Body of pancreas (tissue), 4 donors: ENCODE measurements at regions not wholly inside any gene's neighbourhood (a gene's known extent, or its start where the extent isn't known, plus 50 kb on each side); places are given as distances from the start of the nearest gene placed in this dataset.

Experiments used
- ATAC-seq: fragments of 150-250 bp; one replicate; pipeline ENCODE4 v1.9.1; 2016
- DNase-seq, 4 donors: peaks; one replicate each; pipeline ENCODE4 v3.0.0-alpha.2; 2019
- H3K27ac ChIP-seq, 4 donors: fragments of 200-600 bp; sonication (generic); 1 replicate in 3 of 4; 2 replicates in 1 of 4; pipeline versions ENCODE4 v1.5.1 to v1.6.1; 2016 to 2019; ENCODE audit warnings: mild to moderate bottlenecking in 1 of 4, mixed read lengths in 1 of 4, moderate library complexity in 1 of 4
- H3K27me3 ChIP-seq, 2 donors: fragments of 200-600 bp; sonication (generic); one replicate each; pipeline ENCODE4 v1.6.0; 2016; ENCODE audit warnings: mild to moderate bottlenecking in 1 of 2
- H3K36me3 ChIP-seq, 2 donors: fragments of 200-600 bp; sonication (generic); replicated peaks in 1 of 2; 2 replicates each; pipeline ENCODE4 v1.5.1; 2016; ENCODE audit warnings: low read depth in 2 of 2; ENCODE audit not compliant: insufficient read depth in 1 of 2
- H3K4me1 ChIP-seq: fragments of 200-600 bp; sonication (generic); one replicate; pipeline ENCODE4 v1.6.0; 2016
- H3K4me3 ChIP-seq, 2 donors: fragments of 200-600 bp; sonication (generic); 1 replicate in 1 of 2; 2 replicates in 1 of 2; pipeline ENCODE4 v1.5.1; 2016 to 2019
- H3K9me3 ChIP-seq, 3 donors: fragments of 200-600 bp; sonication (generic); 1 replicate in 2 of 3; 2 replicates in 1 of 3; pipeline ENCODE4 v1.5.1; 2016
- CTCF ChIP-seq, 7 experiments: fragments of 450-650 bp in 4 of 7; fragments of 200-600 bp in 3 of 7; sonication (generic) in 3 of 7; IDR thresholded peaks; one replicate each; pipeline ENCODE4 v1.5.1; 2016 to 2019; ENCODE audit warnings: antibody characterized with exemption in 7 of 7
- POLR2A ChIP-seq, 3 donors: fragments of 450-650 bp; IDR thresholded peaks; one replicate each; pipeline ENCODE4 v1.6.1; 2016; ENCODE audit warnings: antibody characterized with exemption in 3 of 3, mild to moderate bottlenecking in 2 of 3
- WGBS, 2 donors: methylation state at CpG; one replicate each; pipeline ENCODE4 v1.1.5; 2017; 5-methylcytosine and 5-hydroxymethylcytosine counted together
- intact Hi-C: fragments of 100-400 bp; cut with DNase I; formaldehyde crosslinking; loops from one replicate; pipeline ENCODE4 v1.15.1; 2023

GRCh38 chr4:11765849-11766453 is 337.3 kb upstream of the HS3ST1 start:
- no peak for ATAC-seq
- intact Hi-C loops, result no loop called here
- no peaks in the 10 kb centered on the region for H3K4me1 ChIP-seq
- 24 to 26% methylated on average over 4 of the region's 4 CpGs for WGBS, 2 donors
- no peaks in the 10 kb centered on the region for H3K27me3 ChIP-seq
- no peaks in the 10 kb centered on the region for H3K36me3 ChIP-seq
- TF ChIP-seq POLR2A (IDR thresholded peaks at IDR 0.05), result no peak
- TF ChIP-seq CTCF (IDR thresholded peaks at IDR 0.05), result peak; percentile 28 to 67 (median 49)
- no peak overlapping the region for H3K4me3 ChIP-seq
- peak in 3 of 4 donors; percentile 8 to 16 (median 16) for DNase-seq
- no peak overlapping the region for H3K27ac ChIP-seq
- H3K9me3 ChIP-seq, result no peaks in the 10 kb centered on the region

GRCh38 chr4:11748164-11748872 is 319.6 kb upstream of the HS3ST1 start:
- no peak for ATAC-seq
- TF ChIP-seq POLR2A (IDR thresholded peaks at IDR 0.05), result no peak
- no peak for TF ChIP-seq CTCF (IDR thresholded peaks at IDR 0.05)

GRCh38 chr4:11746734-11747133 is 318.0 kb upstream of the HS3ST1 start:
- H3K27me3 ChIP-seq, result no peaks in the 10 kb centered on the region
- H3K4me3 ChIP-seq, result no peak overlapping the region
- intact Hi-C loops, result no loop called here
- WGBS, 2 donors, result 52 to 56% methylated on average over 4 of the region's 4 CpGs
- no peak overlapping the region for H3K27ac ChIP-seq
- no peaks in the 10 kb centered on the region for H3K4me1 ChIP-seq
- TF ChIP-seq POLR2A (IDR thresholded peaks at IDR 0.05) (no peak), CTCF (IDR thresholded peaks at IDR 0.05) (no peak)
- H3K36me3 ChIP-seq, result no peaks in the 10 kb centered on the region
- DNase-seq (no peak), ATAC-seq (no peak)
- no peaks in the 10 kb centered on the region for H3K9me3 ChIP-seq

More at GRCh38 chr4:11748164-11748872, 319.6 kb upstream of the HS3ST1 start:
- Histone ChIP-seq H3K4me3 (no peak overlapping the region), H3K9me3 (no peaks in the 10 kb centered on the region), H3K27me3 (no peaks in the 10 kb centered on the region), H3K4me1 (no peaks in the 10 kb centered on the region), H3K36me3 (no peaks in the 10 kb centered on the region), H3K27ac (no peak overlapping the region)
- intact Hi-C loops, result no loop called here
- no peak for DNase-seq
- WGBS, 2 donors, result 30 to 41% methylated on average over 7 of the region's 7 CpGs

- Histone ChIP-seq H3K4me1 (no peaks in the 10 kb centered on the region), H3K36me3 (no peaks in the 10 kb centered on the region), H3K27me3 (no peaks in the 10 kb centered on the region), H3K4me3 (no peak overlapping the region), H3K27ac (no peak overlapping the region), H3K9me3 (no peaks in the 10 kb centered on the region)
- DNase-seq (no peak), ATAC-seq (no peak)
- TF ChIP-seq CTCF (IDR thresholded peaks at IDR 0.05) (no peak), POLR2A (IDR thresholded peaks at IDR 0.05) (no peak)
- WGBS, 2 donors, result 49 to 50% methylated on average over 1 of the region's 1 CpG
- intact Hi-C loops, result no loop called here
These were observed 315.3 kb upstream of the HS3ST1 start for GRCh38 chr4:11743976-11744375.

GRCh38 chr4:11743236-11743635 is 314.5 kb upstream of the HS3ST1 start:
- no peak for ATAC-seq
- TF ChIP-seq CTCF (IDR thresholded peaks at IDR 0.05) (no peak), POLR2A (IDR thresholded peaks at IDR 0.05) (no peak)
- intact Hi-C loops, result no loop called here

More at GRCh38 chr4:11743236-11743635, 314.5 kb upstream of the HS3ST1 start:
- Histone ChIP-seq H3K4me1 (no peaks in the 10 kb centered on the region), H3K27me3 (no peaks in the 10 kb centered on the region), H3K36me3 (no peaks in the 10 kb centered on the region), H3K4me3 (no peak overlapping the region), H3K27ac (no peak overlapping the region), H3K9me3 (no peaks in the 10 kb centered on the region)
- 55 to 76% methylated on average over 1 of the region's 1 CpG for WGBS, 2 donors
- no peak for DNase-seq
